Lung (tissue), 11 donors: ENCODE measurements at regions not wholly inside any gene's neighbourhood (a gene's known extent, or its start where the extent isn't known, plus 50 kb on each side); places are given as distances from the start of the nearest gene placed in this dataset.

Experiments used
- ATAC-seq: fragments of 200-7000 bp; cut with Tn5 transposase; one replicate; pipeline ENCODE4 v1.9.1; 2020; ENCODE audit warnings: moderate number of reproducible peaks; ENCODE audit not compliant: insufficient read depth, low FRiP score
- DNase-seq, 3 donors: peaks; one replicate each; pipeline ENCODE4 v3.0.0-alpha.2; 2013 to 2017
- H3K27ac ChIP-seq, 2 donors: one replicate each; pipeline ENCODE4 v1.5.1; 2013; ENCODE audit warnings: mild to moderate bottlenecking in 2 of 2, moderate library complexity in 2 of 2, control low read depth in 1 of 2, inconsistent platforms in 1 of 2, low read depth in 1 of 2, low read length in 1 of 2
- H3K27me3 ChIP-seq, 3 donors: one replicate each; pipeline ENCODE4 v1.5.1; 2013; ENCODE audit warnings: low read length in 2 of 3; ENCODE audit not compliant: control insufficient read depth in 3 of 3, insufficient read depth in 3 of 3
- H3K36me3 ChIP-seq, 4 donors: one replicate each; pipeline ENCODE4 v1.5.1; 2013; ENCODE audit warnings: low read length in 4 of 4, mild to moderate bottlenecking in 1 of 4, moderate library complexity in 1 of 4; ENCODE audit not compliant: control insufficient read depth in 4 of 4, insufficient read depth in 4 of 4
- H3K4me1 ChIP-seq, 5 donors: one replicate each; pipeline ENCODE4 v1.5.1; 2013; ENCODE audit warnings: low read length in 5 of 5, mild to moderate bottlenecking in 2 of 5, moderate library complexity in 1 of 5; ENCODE audit not compliant: control insufficient read depth in 5 of 5, insufficient read depth in 5 of 5
- H3K4me3 ChIP-seq: one replicate; pipeline ENCODE4 v1.5.1; 2013; ENCODE audit warnings: mild to moderate bottlenecking, control low read depth, moderate library complexity
- H3K9ac ChIP-seq, 2 donors: one replicate each; pipeline ENCODE4 v1.5.1; 2013; ENCODE audit warnings: low read length in 2 of 2, control low read depth in 1 of 2; ENCODE audit not compliant: insufficient read depth in 1 of 2
- H3K9me3 ChIP-seq, 4 donors: one replicate each; pipeline ENCODE4 v1.5.1; 2013; ENCODE audit warnings: low read length in 3 of 4, mild to moderate bottlenecking in 1 of 4, moderate library complexity in 1 of 4; ENCODE audit not compliant: control insufficient read depth in 4 of 4, insufficient read depth in 3 of 4
- CTCF ChIP-seq: IDR thresholded peaks from 2 replicates; pipeline ENCODE4 v1.5.1; 2012; ENCODE audit warnings: mild to moderate bottlenecking; ENCODE audit errors: control extremely low read depth, extremely low read depth
- WGBS, 2 donors: extraction: QIAGEN DNeasy Blood & Tissue Kit; methylation state at CpG; one replicate each; pipeline ENCODE4 v1.1.7; 2013; 5-methylcytosine and 5-hydroxymethylcytosine counted together
- donor health status: control.
- donor health status: control.
- donor health status: Bipolar disorder and iron deficiency.
- donor health status: healthy.
- donor health status: DM: yes; HTN: yes; CAD: no.

GRCh38 chr2:187139469-187139868, 290.5 kb upstream of the ZSWIM2 start:
- DNase-seq (no peak), ATAC-seq (no peak)
- no peaks in the 10 kb centered on the region for H3K36me3 ChIP-seq
- no peak overlapping the region for H3K4me3 ChIP-seq
- no peaks in the 10 kb centered on the region for H3K4me1 ChIP-seq
- TF ChIP-seq CTCF, result no peak
- H3K9ac ChIP-seq, result no peak overlapping the region
- peaks cover 0 to 6% (median 0%) of the 10 kb centered on the region in 4 donors for H3K9me3 ChIP-seq
- no peak overlapping the region for H3K27ac ChIP-seq
- no peaks in the 10 kb centered on the region for H3K27me3 ChIP-seq

GRCh38 chr2:187138265-187138664, 289.3 kb upstream of the ZSWIM2 start:
- no peaks in the 10 kb centered on the region for H3K36me3 ChIP-seq
- WGBS, 2 donors, result 24 to 54% methylated on average over 1 of the region's 1 CpG
- H3K27me3 ChIP-seq, result no peaks in the 10 kb centered on the region
- no peak for ATAC-seq
- H3K9ac ChIP-seq, result no peak overlapping the region
- H3K4me1 ChIP-seq, result no peaks in the 10 kb centered on the region
- no peak overlapping the region for H3K27ac ChIP-seq
- peak; percentile 26 to 70 (median 63) for DNase-seq
- no peak overlapping the region for H3K4me3 ChIP-seq
- peak; percentile 11 for TF ChIP-seq CTCF
- no peaks in the 10 kb centered on the region for H3K9me3 ChIP-seq

GRCh38 chr2:187136646-187137045, 287.7 kb upstream of the ZSWIM2 start:
- H3K27ac ChIP-seq, result no peak overlapping the region
- DNase-seq, result peak in 2 of 3 donors; percentile 38 to 42
- no peaks in the 10 kb centered on the region for H3K27me3 ChIP-seq
- H3K36me3 ChIP-seq, result no peaks in the 10 kb centered on the region
- no peaks in the 10 kb centered on the region for H3K4me1 ChIP-seq
- no peak overlapping the region for H3K4me3 ChIP-seq
- H3K9ac ChIP-seq, result no peak overlapping the region
- WGBS, 2 donors, result 63 to 76% methylated on average over 3 of the region's 3 CpGs
- TF ChIP-seq CTCF, result no peak
- H3K9me3 ChIP-seq, result no peaks in the 10 kb centered on the region
- peak; percentile 34 for ATAC-seq

- no peak for DNase-seq
- Histone ChIP-seq H3K27ac (no peak overlapping the region), H3K9ac (no peak overlapping the region), H3K4me1 (no peaks in the 10 kb centered on the region), H3K9me3 (no peaks in the 10 kb centered on the region), H3K4me3 (no peak overlapping the region), H3K27me3 (no peaks in the 10 kb centered on the region), H3K36me3 (no peaks in the 10 kb centered on the region)
- no peak for TF ChIP-seq CTCF
- no peak for ATAC-seq
Observed at GRCh38 chr2:187134306-187134705, 285.3 kb upstream of the ZSWIM2 start.
